Thyroid gland (tissue), 4 donors: ENCODE measurements at regions not wholly inside any gene's neighbourhood (a gene's known extent, or its start where the extent isn't known, plus 50 kb on each side); places are given as distances from the start of the nearest gene placed in this dataset.

ENCODE experiments used
- CTCF ChIP-seq, 6 experiments: fragments of 200-600 bp in 3 of 6; fragments of 450-650 bp in 3 of 6; sonication (generic) in 3 of 6; IDR thresholded peaks; one replicate each; pipeline ENCODE4 v1.5.1; 2016 to 2019; ENCODE audit warnings: antibody characterized with exemption in 6 of 6, mild to moderate bottlenecking in 2 of 6, inconsistent platforms in 1 of 6, moderate library complexity in 1 of 6
- POLR2A ChIP-seq, 2 donors: fragments of 450-650 bp; IDR thresholded peaks; one replicate each; pipeline ENCODE4 v1.6.1; 2017; ENCODE audit warnings: antibody characterized with exemption in 2 of 2, mild to moderate bottlenecking in 2 of 2, moderate library complexity in 1 of 2

- TF ChIP-seq POLR2A (IDR thresholded peaks at IDR 0.05), result no peak
- no peak for TF ChIP-seq CTCF (IDR thresholded peaks at IDR 0.05)
These were observed 54.0 kb upstream of the SYT6 start for GRCh38 chr1:114207635-114208034.
